PC-3 (cell line): ENCODE measurements at regions not wholly inside any gene's neighbourhood (a gene's known extent, or its start where the extent isn't known, plus 50 kb on each side); places are given as distances from the start of the nearest gene placed in this dataset.

Source experiments
- EZH2phosphoT487 ChIP-seq: fragments of 300-600 bp; sonication (generic); IDR thresholded peaks from 2 replicates; pipeline ENCODE4 v1.6.1; 2018; ENCODE audit warnings: mild to moderate bottlenecking, antibody characterized with exemption, low read length, borderline replicate concordance
- TF ChIP-seq, protein P1 (sequence below): fragments of 300-600 bp; sonication (generic); conservative IDR thresholded peaks from 2 replicates; pipeline ENCODE4 v1.5.1; 2017; ENCODE audit warnings: antibody characterized with exemption, low read depth, mild to moderate bottlenecking, low read length

DNA sequence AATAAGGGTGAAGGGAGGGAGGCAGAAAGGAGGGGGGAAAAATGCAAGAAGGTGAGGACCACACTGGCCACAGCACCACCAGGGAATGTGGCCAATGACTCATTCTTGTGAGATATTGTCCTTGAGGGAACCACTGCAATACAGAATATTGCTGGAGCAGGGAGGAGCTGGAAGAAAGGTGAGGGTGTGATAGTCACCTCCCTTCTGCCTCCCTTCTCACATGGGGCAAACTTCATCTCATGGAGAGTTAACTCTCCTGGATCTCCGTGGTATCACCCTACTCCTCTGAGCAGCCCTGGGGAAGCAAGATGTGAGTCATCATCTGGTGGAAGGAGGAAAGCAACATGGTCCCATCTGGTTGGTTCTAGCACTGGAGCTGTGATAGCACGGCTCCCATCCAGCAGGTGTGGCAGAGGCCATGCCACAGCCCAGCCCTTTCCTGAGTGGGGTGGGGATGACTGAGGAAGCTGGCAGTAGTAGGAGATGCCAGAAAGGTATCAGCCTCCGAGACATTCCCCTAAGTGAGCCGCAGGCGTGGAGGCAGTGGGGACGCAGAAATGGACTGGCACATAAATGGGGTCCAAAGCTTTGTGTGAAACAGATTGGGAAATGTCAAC is 115.9 kb upstream of the LPP start:
- TF ChIP-seq EZH2phosphoT487: no peak
- TF ChIP-seq, protein P1, sequence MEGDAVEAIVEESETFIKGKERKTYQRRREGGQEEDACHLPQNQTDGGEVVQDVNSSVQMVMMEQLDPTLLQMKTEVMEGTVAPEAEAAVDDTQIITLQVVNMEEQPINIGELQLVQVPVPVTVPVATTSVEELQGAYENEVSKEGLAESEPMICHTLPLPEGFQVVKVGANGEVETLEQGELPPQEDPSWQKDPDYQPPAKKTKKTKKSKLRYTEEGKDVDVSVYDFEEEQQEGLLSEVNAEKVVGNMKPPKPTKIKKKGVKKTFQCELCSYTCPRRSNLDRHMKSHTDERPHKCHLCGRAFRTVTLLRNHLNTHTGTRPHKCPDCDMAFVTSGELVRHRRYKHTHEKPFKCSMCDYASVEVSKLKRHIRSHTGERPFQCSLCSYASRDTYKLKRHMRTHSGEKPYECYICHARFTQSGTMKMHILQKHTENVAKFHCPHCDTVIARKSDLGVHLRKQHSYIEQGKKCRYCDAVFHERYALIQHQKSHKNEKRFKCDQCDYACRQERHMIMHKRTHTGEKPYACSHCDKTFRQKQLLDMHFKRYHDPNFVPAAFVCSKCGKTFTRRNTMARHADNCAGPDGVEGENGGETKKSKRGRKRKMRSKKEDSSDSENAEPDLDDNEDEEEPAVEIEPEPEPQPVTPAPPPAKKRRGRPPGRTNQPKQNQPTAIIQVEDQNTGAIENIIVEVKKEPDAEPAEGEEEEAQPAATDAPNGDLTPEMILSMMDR: no peak
